HG03025 (cell line): ENCODE measurements at regions not wholly inside any gene's neighbourhood (a gene's known extent, or its start where the extent isn't known, plus 50 kb on each side); places are given as distances from the start of the nearest gene placed in this dataset.
"Not testable (repeated sequence)": the region's sequence is repeated elsewhere in the genome, so short reads cannot be mapped to it uniquely, and the experiment has no call there.

ENCODE experiments used
- ATAC-seq: cut with Tn5 transposase; IDR thresholded peaks from one replicate; pipeline ENCODE4 v1.9.1; 2021; ENCODE audit warnings: mild to moderate bottlenecking, moderate library complexity; ENCODE audit not compliant: unreplicated experiment, low FRiP score

GRCh38 chr13:109301276-109301675 is 485.1 kb downstream of the IRS2 start:
- ATAC-seq, result no peak

- no peak for ATAC-seq
Measured at GRCh38 chr13:109297628-109298027, 488.8 kb downstream of the IRS2 start.

- ATAC-seq, result no peak
Measured at GRCh38 chr13:109293166-109293565, 493.2 kb downstream of the IRS2 start.

GRCh38 chr13:109288151-109288709 is 498.2 kb downstream of the IRS2 start:
- no peak for ATAC-seq

GRCh38 chr13:109287553-109287952 is 498.8 kb downstream of the IRS2 start:
- ATAC-seq, result no peak

GRCh38 chr13:109285586-109285985 is 500.8 kb downstream of the IRS2 start:
- ATAC-seq, result no peak

- ATAC-seq, result no peak
Measured at GRCh38 chr13:109281903-109282635, 504.3 kb downstream of the IRS2 start.

- ATAC-seq, result no peak
Measured at GRCh38 chr13:109281017-109281902, 505.1 kb downstream of the IRS2 start.

- ATAC-seq, result no peak
Measured at GRCh38 chr13:109276261-109276660, 510.1 kb downstream of the IRS2 start.

- no peak for ATAC-seq
Measured at GRCh38 chr13:109275852-109276251, 510.5 kb downstream of the IRS2 start.

GRCh38 chr13:109275139-109275745 is 511.1 kb downstream of the IRS2 start:
- ATAC-seq, result no peak

GRCh38 chr13:109274188-109274821 is 512.1 kb downstream of the IRS2 start:
- no peak for ATAC-seq

GRCh38 chr13:109273326-109273751 is 513.0 kb downstream of the IRS2 start:
- ATAC-seq, result no peak

- ATAC-seq, result no peak
Measured at GRCh38 chr13:109272595-109273325, 513.6 kb downstream of the IRS2 start.

GRCh38 chr13:109271555-109272541 is 514.5 kb downstream of the IRS2 start:
- no peak for ATAC-seq

GRCh38 chr13:109271061-109271460 is 515.3 kb downstream of the IRS2 start:
- ATAC-seq, result no peak

- ATAC-seq, result not testable (repeated sequence)
Measured at GRCh38 chr13:109269381-109269780, 517.0 kb downstream of the IRS2 start.

GRCh38 chr13:109268492-109268891 is 517.9 kb downstream of the IRS2 start:
- ATAC-seq, result not testable (repeated sequence)

GRCh38 chr13:109267400-109267799 is 519.0 kb downstream of the IRS2 start:
- not testable (repeated sequence) for ATAC-seq
